B cell (primary cell): ENCODE measurements at regions not wholly inside any gene's neighbourhood (a gene's known extent, or its start where the extent isn't known, plus 50 kb on each side); places are given as distances from the start of the nearest gene placed in this dataset.

Source experiments
- ATAC-seq: fragments of 200-7000 bp; cut with Tn5 transposase; one replicate; pipeline ENCODE4 v1.10.0; 2021; ENCODE audit warnings: low read depth, mild to moderate bottlenecking, moderate number of reproducible peaks, moderate library complexity
- CTCF ChIA-PET: fragments of 350-600 bp; sonication (Branson Sonifier 250); formaldehyde crosslinking; loops from one replicate; lab custom pipeline; 2021; ENCODE audit warnings: antibody characterized with exemption, inconsistent platforms; lab: Charles Lee
- POLR2A ChIA-PET: fragments of 350-600 bp; sonication (Branson Sonifier 250); formaldehyde crosslinking; loops from one replicate; lab custom pipeline; 2021; ENCODE audit warnings: antibody characterized with exemption; lab: Charles Lee
- DNase-seq: peaks from one replicate; pipeline ENCODE4 v3.0.0; 2013
- H2AFZ ChIP-seq: 2 replicates; pipeline ENCODE4 v1.6.1; 2012; ENCODE audit warnings: mild to moderate bottlenecking, low read depth, low read length; ENCODE audit not compliant: insufficient read depth, poor library complexity, severe bottlenecking
- H3K27ac ChIP-seq, 2 donors: 1 replicate in 1 of 2; 2 replicates in 1 of 2; pipeline ENCODE4 v1.5.1; 2012 to 2013; ENCODE audit warnings: low read length in 2 of 2, mild to moderate bottlenecking in 2 of 2, moderate library complexity in 1 of 2
- H3K27me3 ChIP-seq, 4 experiments: fragments of 200-600 bp in 1 of 4; sonication (generic) in 1 of 4; replicated peaks in 1 of 4; 1 replicate in 2 of 4; 2 replicates in 2 of 4; pipeline versions ENCODE4 v1.6.1 to v1.7.0; 2013 to 2016; ENCODE audit warnings: low read length in 3 of 4, mild to moderate bottlenecking in 2 of 4, mixed read lengths in 1 of 4, moderate library complexity in 1 of 4; ENCODE audit not compliant: insufficient read depth in 4 of 4, control insufficient read depth in 3 of 4; ENCODE audit errors: control extremely low read depth in 1 of 4
- H3K36me3 ChIP-seq, 2 experiments: replicated peaks in 1 of 2; 1 replicate in 1 of 2; 2 replicates in 1 of 2; pipeline versions ENCODE4 v1.6.1 to v1.7.1; 2013; ENCODE audit warnings: low read length in 1 of 2; ENCODE audit not compliant: insufficient read depth in 2 of 2, control insufficient read depth in 1 of 2; ENCODE audit errors: control extremely low read depth in 1 of 2, extremely low read depth in 1 of 2
- H3K4me1 ChIP-seq, 2 donors: fragments of 200-600 bp in 1 of 2; sonication (generic) in 1 of 2; 1 replicate in 1 of 2; 2 replicates in 1 of 2; pipeline versions ENCODE4 v1.5.1 to v1.6.1; 2013 to 2017; ENCODE audit warnings: low read length in 2 of 2; ENCODE audit not compliant: control insufficient read depth in 2 of 2, insufficient read depth in 2 of 2
- H3K4me2 ChIP-seq: replicated peaks from 2 replicates; pipeline ENCODE3; 2012; ENCODE audit warnings: mild to moderate bottlenecking, low read depth, low read length; ENCODE audit not compliant: poor library complexity, severe bottlenecking
- H3K4me3 ChIP-seq, 5 experiments: fragments of 200-600 bp in 1 of 5; sonication (generic) in 1 of 5; 1 replicate in 3 of 5; 2 replicates in 2 of 5; pipeline versions ENCODE4 v1.5.1 to v1.7.0; 2011 to 2016; ENCODE audit warnings: low read length in 4 of 5, mild to moderate bottlenecking in 4 of 5, low read depth in 2 of 5, control low read depth in 1 of 5, moderate library complexity in 1 of 5; ENCODE audit not compliant: insufficient read depth in 1 of 5; ENCODE audit errors: control extremely low read depth in 1 of 5, extremely low read depth in 1 of 5
- H3K79me2 ChIP-seq: fragments of 200-600 bp; sonication (generic); one replicate; pipeline ENCODE4 v1.6.0; 2016; ENCODE audit warnings: low read length; ENCODE audit not compliant: control insufficient read depth, insufficient read depth
- H3K9ac ChIP-seq: fragments of 200-600 bp; sonication (generic); 2 replicates; pipeline ENCODE4 v1.6.1; 2017; ENCODE audit warnings: mild to moderate bottlenecking, low read length, moderate library complexity
- H3K9me3 ChIP-seq, 3 donors: one replicate each; pipeline versions ENCODE4 v1.6.1 to v1.7.1; 2013; ENCODE audit warnings: low read length in 2 of 3; ENCODE audit not compliant: control insufficient read depth in 2 of 3, insufficient read depth in 1 of 3; ENCODE audit errors: control extremely low read depth in 1 of 3
- H4K20me1 ChIP-seq: 2 replicates; pipeline ENCODE4 v1.6.0; 2012; ENCODE audit warnings: mild to moderate bottlenecking, low read length; ENCODE audit not compliant: insufficient read depth, control insufficient read depth, poor library complexity, severe bottlenecking
- H3K27ac Mint-ChIP-seq: one replicate; pipeline ENCODE4 v1.8.0; 2021; ENCODE audit warnings: mixed read lengths
- H3K27me3 Mint-ChIP-seq: one replicate; pipeline ENCODE4 v1.8.0; 2021; ENCODE audit warnings: mixed read lengths
- H3K4me1 Mint-ChIP-seq: one replicate; pipeline ENCODE4 v1.8.0; 2021; ENCODE audit warnings: mixed read lengths
- H3K4me3 Mint-ChIP-seq: one replicate; pipeline ENCODE4 v1.8.0; 2021; ENCODE audit warnings: mixed read lengths
- H3K9me3 Mint-ChIP-seq: one replicate; pipeline ENCODE4 v1.8.0; 2022; ENCODE audit warnings: mixed read lengths; ENCODE audit not compliant: insufficient read depth
- EZH2 ChIP-seq: IDR thresholded peaks from 2 replicates; pipeline ENCODE4 v1.6.1; 2012; ENCODE audit warnings: borderline replicate concordance, low read depth, mild to moderate bottlenecking, moderate library complexity, low read length; ENCODE audit not compliant: insufficient read depth, poor library complexity, severe bottlenecking
- WGBS: methylation state at CpG from one replicate; pipeline ENCODE4 v1.1.5; 2013; ENCODE audit warnings: missing lambda C conversion rate; ENCODE audit not compliant: insufficient coverage; 5-methylcytosine and 5-hydroxymethylcytosine counted together
- intact Hi-C: fragments of 100-400 bp; cut with micrococcal nuclease; formaldehyde crosslinking; loops from one replicate; pipeline ENCODE4 v1.10.0; 2022
- TF ChIP-seq, protein P1 (sequence below): fragments of 200-600 bp; IDR thresholded peaks from one replicate; pipeline ENCODE4 v1.8.0; 2022; ENCODE audit warnings: antibody characterized with exemption, mild to moderate bottlenecking

- H4K20me1 ChIP-seq, result no peaks in the 10 kb centered on the region
- peaks cover 13% of the 10 kb centered on the region for H3K4me1 Mint-ChIP-seq
- WGBS, result no CpG with 5 or more reads among the region's 1 CpG
- CTCF ChIA-PET, result no interaction called here
- no peaks in the 10 kb centered on the region for H3K36me3 ChIP-seq
- H3K27me3 ChIP-seq, result no peaks in the 10 kb centered on the region
- intact Hi-C loops, result no loop called here
- peaks cover 0 to 27% (median 15%) of the 10 kb centered on the region in 3 donors for H3K9me3 ChIP-seq
- H3K27me3 Mint-ChIP-seq, result no peaks in the 10 kb centered on the region
- H3K9ac ChIP-seq, result no peak overlapping the region
- TF ChIP-seq, protein P1, sequence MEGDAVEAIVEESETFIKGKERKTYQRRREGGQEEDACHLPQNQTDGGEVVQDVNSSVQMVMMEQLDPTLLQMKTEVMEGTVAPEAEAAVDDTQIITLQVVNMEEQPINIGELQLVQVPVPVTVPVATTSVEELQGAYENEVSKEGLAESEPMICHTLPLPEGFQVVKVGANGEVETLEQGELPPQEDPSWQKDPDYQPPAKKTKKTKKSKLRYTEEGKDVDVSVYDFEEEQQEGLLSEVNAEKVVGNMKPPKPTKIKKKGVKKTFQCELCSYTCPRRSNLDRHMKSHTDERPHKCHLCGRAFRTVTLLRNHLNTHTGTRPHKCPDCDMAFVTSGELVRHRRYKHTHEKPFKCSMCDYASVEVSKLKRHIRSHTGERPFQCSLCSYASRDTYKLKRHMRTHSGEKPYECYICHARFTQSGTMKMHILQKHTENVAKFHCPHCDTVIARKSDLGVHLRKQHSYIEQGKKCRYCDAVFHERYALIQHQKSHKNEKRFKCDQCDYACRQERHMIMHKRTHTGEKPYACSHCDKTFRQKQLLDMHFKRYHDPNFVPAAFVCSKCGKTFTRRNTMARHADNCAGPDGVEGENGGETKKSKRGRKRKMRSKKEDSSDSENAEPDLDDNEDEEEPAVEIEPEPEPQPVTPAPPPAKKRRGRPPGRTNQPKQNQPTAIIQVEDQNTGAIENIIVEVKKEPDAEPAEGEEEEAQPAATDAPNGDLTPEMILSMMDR, result no peak
- no peak for TF ChIP-seq EZH2
- peaks cover 5% of the 10 kb centered on the region for H3K9me3 Mint-ChIP-seq
- peaks cover 0 to 11% of the 10 kb centered on the region in 2 donors for H3K4me1 ChIP-seq
- H3K4me3 Mint-ChIP-seq, result no peak overlapping the region
- ATAC-seq, result no peak
- H3K79me2 ChIP-seq, result no peaks in the 10 kb centered on the region
- DNase-seq, result no peak
- POLR2A ChIA-PET, result no interaction called here
- H3K27ac ChIP-seq, result no peak overlapping the region
- H3K4me3 ChIP-seq, result no peak overlapping the region
- no peak overlapping the region for H3K4me2 ChIP-seq
- H3K27ac Mint-ChIP-seq, result no peak overlapping the region
- H2AFZ ChIP-seq, result no peak overlapping the region
Observed at GRCh38 chr14:61119006-61119405, 138.0 kb downstream of the SLC38A6 start.

DNA sequence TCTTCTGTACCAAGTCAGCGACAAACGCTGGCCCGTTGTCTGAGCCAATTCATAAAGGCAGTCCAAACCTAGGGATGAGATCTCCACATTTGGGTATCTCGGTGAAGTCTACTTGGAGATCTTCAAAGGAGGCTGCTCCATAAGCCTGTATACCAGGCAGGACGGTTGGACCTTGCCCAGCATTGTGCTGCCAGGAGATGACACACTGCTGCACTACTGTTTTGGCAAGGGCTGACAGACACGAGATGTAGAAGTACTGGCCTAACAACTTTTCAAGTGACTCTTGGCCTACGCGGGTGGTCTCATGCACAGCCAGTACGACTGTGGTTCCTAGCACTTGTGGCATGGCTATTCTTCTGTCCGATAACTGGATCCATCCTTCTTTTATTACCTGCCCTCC lies 135.3 kb downstream of the SLC38A6 start:
- POLR2A ChIA-PET, result no interaction called here
- Mint-ChIP-seq H3K27ac (no peak overlapping the region), H3K4me3 (no peak overlapping the region), H3K4me1 (peaks cover 12% of the 10 kb centered on the region), H3K9me3 (peaks cover 5% of the 10 kb centered on the region), H3K27me3 (no peaks in the 10 kb centered on the region)
- intact Hi-C loops, result no loop called here
- Histone ChIP-seq H3K27ac (no peak overlapping the region), H3K4me2 (no peak overlapping the region), H2AFZ (no peak overlapping the region), H3K79me2 (no peaks in the 10 kb centered on the region), H3K4me3 (no peak overlapping the region), H3K4me1 (peaks cover 0 to 11% of the 10 kb centered on the region in 2 donors), H3K9ac (no peak overlapping the region), H4K20me1 (no peaks in the 10 kb centered on the region), H3K9me3 (peaks cover 0 to 45% (median 16%) of the 10 kb centered on the region in 3 donors), H3K36me3 (no peaks in the 10 kb centered on the region), H3K27me3 (no peaks in the 10 kb centered on the region)
- no peak for DNase-seq
- WGBS, result 94% methylated on average over 9 of the region's 10 CpGs
- CTCF ChIA-PET, result no interaction called here
- TF ChIP-seq EZH2, result no peak
- TF ChIP-seq, protein P1, result no peak
- no peak for ATAC-seq
